Hematopoietic multipotent progenitor cell (in vitro differentiated cells): ENCODE measurements at regions not wholly inside any gene's neighbourhood (a gene's known extent, or its start where the extent isn't known, plus 50 kb on each side); places are given as distances from the start of the nearest gene placed in this dataset.
A peak's percentile ranks its signal among the peaks of the same experiment; 100 is the strongest.
"Not testable (repeated sequence)": the region's sequence is repeated elsewhere in the genome, so short reads cannot be mapped to it uniquely, and the experiment has no call there.

ENCODE experiments used
- DNase-seq, 3 donors: peaks; one replicate each; pipeline ENCODE4 v3.0.0-alpha.2; 2011 to 2015; ENCODE audit warnings: low read depth in 2 of 3, low spot score in 2 of 3

GRCh38 chr1:118828038-118828437 lies 160.1 kb downstream of the TBX15 start:
- DNase-seq, result no peak

GRCh38 chr1:118827636-118828035 lies 160.5 kb downstream of the TBX15 start:
- DNase-seq, result no peak

GRCh38 chr1:118827207-118827606 lies 160.9 kb downstream of the TBX15 start:
- no peak for DNase-seq

GRCh38 chr1:118826669-118827068 lies 161.5 kb downstream of the TBX15 start:
- no peak for DNase-seq

- DNase-seq, result no peak
These were observed 162.5 kb downstream of the TBX15 start for GRCh38 chr1:118825619-118826018.

GRCh38 chr1:118821801-118822200 lies 166.3 kb downstream of the TBX15 start:
- DNase-seq, result no peak

- DNase-seq, result no peak
These were observed 167.3 kb downstream of the TBX15 start for GRCh38 chr1:118820864-118821263.

GRCh38 chr1:118815909-118816308 lies 172.2 kb downstream of the TBX15 start:
- no peak for DNase-seq

- DNase-seq, result no peak
These were observed 175.6 kb downstream of the TBX15 start for GRCh38 chr1:118812555-118812954.

GRCh38 chr1:118811156-118811555 lies 177.0 kb downstream of the TBX15 start:
- DNase-seq, result no peak

GRCh38 chr1:118809586-118809985 lies 178.6 kb downstream of the TBX15 start:
- DNase-seq, result no peak

GRCh38 chr1:118803128-118803527 lies 185.0 kb downstream of the TBX15 start:
- not testable (repeated sequence) for DNase-seq

- DNase-seq, result no peak
These were observed 196.9 kb downstream of the TBX15 start for GRCh38 chr1:118791094-118791691.

GRCh38 chr1:118788463-118788862 lies 199.7 kb downstream of the TBX15 start:
- no peak for DNase-seq

- DNase-seq, result no peak
These were observed 201.5 kb downstream of the TBX15 start for GRCh38 chr1:118786454-118787155.

- peak in 2 of 3 donors; percentile 24 to 78 for DNase-seq
These were observed 202.9 kb downstream of the TBX15 start for GRCh38 chr1:118785246-118785645.

GRCh38 chr1:118783095-118783758 lies 204.9 kb downstream of the TBX15 start:
- DNase-seq, result no peak

- DNase-seq, result no peak
These were observed 214.5 kb downstream of the TBX15 start for GRCh38 chr1:118773656-118774055.

GRCh38 chr1:118767971-118768370 lies 220.2 kb downstream of the TBX15 start:
- no peak for DNase-seq

GRCh38 chr1:118753976-118754375 lies 234.2 kb downstream of the TBX15 start:
- no peak for DNase-seq

GRCh38 chr1:118751166-118751565 lies 237.0 kb downstream of the TBX15 start:
- no peak for DNase-seq

GRCh38 chr1:118744420-118744819 lies 243.7 kb downstream of the TBX15 start:
- DNase-seq, result no peak
